Dermis blood vessel endothelial cell (primary cell): ENCODE measurements at regions not wholly inside any gene's neighbourhood (a gene's known extent, or its start where the extent isn't known, plus 50 kb on each side); places are given as distances from the start of the nearest gene placed in this dataset.
A peak's percentile ranks its signal among the peaks of the same experiment; 100 is the strongest.

Source experiments
- DNase-seq: peaks from one replicate; pipeline ENCODE4 v3.0.0; 2010

DNA sequence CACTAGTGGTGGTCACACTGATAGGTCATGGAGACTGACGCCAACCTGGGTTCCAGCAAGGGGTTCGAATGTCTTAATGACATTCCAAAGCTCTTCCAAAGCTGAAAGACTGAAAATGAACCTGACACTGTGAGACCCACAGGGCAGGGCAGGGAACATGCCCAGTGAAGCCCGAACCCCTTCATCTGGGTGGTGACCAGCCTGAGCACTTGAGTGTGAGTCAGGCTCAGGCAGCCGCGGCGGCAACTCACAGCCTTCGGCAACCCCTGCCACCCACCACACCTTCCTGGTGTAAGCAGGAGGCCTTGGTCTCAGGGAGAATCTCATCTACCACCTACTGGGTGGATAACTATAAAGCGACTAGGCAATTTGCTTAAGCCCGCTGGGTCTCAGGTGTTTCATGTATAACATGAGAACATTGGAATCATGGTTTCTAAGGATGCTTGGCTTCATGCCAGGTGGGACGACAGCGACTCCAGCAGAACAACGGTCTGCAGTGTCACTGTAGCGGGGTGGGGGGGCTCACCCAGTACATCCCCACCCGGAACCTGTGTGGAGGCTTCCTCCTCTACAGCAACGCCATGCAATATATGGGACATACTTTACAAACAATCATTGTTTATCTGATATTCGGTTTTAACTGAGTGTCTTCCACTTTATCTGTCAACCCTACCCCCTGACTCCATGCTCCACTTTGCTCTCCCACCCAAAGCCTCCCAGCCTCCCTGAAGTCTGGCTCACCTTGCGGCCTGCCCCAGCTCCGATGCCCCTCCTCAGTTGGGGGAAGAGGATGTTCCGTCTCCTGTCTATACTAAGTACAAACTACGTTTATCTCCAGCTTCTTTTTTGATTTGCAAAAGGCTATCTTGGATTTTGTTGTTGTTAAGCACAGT lies 125.0 kb upstream of the MEF2A start:
- no peak for DNase-seq

GRCh38 chr15:99441444-99441800 lies 124.4 kb upstream of the MEF2A start:
- DNase-seq, result no peak

GRCh38 chr15:99441871-99442251 lies 123.9 kb upstream of the MEF2A start:
- no peak for DNase-seq

GRCh38 chr15:99442252-99442897 lies 123.4 kb upstream of the MEF2A start:
- DNase-seq, result peak; percentile 92

- no peak for DNase-seq
Measured at GRCh38 chr15:99443056-99443756, 122.6 kb upstream of the MEF2A start.

DNA sequence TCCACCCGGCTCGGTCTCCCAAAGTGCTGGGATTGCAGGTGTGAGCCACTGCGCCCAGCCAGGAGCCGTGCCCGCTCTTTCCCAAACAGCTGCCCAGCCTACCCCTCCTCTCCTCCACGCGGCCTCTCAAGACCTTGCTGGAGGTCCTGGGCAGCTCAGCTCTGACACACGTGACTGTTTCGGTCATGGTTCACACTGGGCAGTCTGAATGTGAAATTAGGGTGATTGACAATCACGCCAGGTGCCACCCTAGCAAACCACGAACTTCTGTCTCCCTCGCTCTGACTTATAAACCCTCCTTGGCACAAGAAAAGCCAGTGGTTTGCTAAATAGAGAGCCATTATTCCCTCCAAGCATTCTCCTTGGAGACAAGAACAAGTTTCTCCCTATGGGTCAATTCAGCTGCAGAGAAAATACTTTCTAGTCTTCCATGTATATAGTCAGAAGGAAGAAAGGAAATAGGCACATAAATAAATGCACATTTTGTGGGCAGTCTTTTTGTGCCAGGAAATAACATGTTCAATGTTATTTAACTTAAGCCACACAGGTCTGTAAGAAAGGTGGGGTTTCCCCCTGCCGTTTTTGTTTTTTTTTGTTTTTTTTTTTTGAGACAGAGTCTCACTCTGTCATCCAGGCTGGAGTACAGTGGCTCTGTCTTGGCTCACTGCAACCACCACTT lies 121.9 kb upstream of the MEF2A start:
- no peak for DNase-seq

- no peak for DNase-seq
Measured at GRCh38 chr15:99445272-99445850, 120.4 kb upstream of the MEF2A start.

GRCh38 chr15:99446565-99447496 lies 119.0 kb upstream of the MEF2A start:
- no peak for DNase-seq

GRCh38 chr15:99447497-99448371 lies 118.0 kb upstream of the MEF2A start:
- DNase-seq, result no peak

DNA sequence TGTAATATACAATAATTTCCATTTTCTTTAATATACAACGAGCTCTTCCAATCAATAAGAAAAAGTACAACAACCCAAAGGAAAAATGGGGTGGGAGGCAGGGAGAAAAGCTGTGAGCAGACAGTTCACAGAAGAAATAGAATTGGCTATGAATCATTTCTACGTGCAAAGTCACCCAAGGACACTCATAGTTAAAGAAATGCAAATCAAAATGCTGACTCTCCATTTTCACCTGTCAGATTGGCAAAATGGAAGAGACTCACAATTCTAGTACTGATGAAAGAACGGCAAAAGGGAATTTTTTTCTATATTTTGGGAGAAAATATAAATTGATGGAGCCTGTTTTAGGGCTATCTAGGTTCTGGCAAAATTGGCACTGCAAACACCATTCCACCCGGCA lies 116.3 kb upstream of the MEF2A start:
- DNase-seq, result no peak

- peak; percentile 88 for DNase-seq
Measured at GRCh38 chr15:99450896-99451358, 114.9 kb upstream of the MEF2A start.

GRCh38 chr15:99451484-99451883 lies 114.3 kb upstream of the MEF2A start:
- DNase-seq, result no peak

GRCh38 chr15:99452010-99452409 lies 113.8 kb upstream of the MEF2A start:
- DNase-seq, result no peak

GRCh38 chr15:99452728-99453636 lies 112.8 kb upstream of the MEF2A start:
- peak; percentile 66 for DNase-seq

GRCh38 chr15:99453637-99454030 lies 112.2 kb upstream of the MEF2A start:
- DNase-seq, result no peak

DNA sequence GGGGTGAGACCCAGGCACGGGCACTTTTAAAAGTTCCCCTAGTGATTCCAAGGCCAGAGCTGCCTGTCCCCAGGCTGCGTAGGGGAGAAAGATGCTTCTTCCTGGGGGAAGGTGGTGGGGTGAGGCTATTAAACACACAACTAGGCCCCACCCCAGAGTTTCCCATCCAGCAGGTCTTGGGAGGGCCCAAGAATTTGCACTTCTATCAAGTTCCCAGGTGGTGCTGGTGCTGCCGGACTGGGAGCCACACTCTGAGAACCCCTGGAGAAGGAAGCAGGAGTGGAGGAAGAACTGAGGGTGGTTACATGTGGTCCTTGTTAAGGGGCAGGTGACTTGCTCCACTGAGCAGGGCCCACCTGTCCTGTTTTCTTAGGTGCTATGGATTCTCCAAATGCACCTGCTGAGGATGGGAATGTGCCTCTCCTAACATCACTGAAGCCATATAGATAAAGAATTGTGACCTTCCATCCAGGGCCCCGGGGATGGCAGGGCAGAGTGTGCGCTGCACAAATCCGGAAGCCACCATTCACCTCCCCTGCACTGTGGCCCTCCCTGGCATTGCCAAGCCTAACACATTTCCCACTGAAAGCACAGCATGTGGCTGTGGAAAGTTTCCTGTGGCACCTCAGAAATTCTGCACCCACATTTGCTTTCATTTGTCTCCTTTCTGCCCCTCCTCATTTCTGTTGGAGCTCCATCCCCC lies 111.5 kb upstream of the MEF2A start:
- no peak for DNase-seq

DNA sequence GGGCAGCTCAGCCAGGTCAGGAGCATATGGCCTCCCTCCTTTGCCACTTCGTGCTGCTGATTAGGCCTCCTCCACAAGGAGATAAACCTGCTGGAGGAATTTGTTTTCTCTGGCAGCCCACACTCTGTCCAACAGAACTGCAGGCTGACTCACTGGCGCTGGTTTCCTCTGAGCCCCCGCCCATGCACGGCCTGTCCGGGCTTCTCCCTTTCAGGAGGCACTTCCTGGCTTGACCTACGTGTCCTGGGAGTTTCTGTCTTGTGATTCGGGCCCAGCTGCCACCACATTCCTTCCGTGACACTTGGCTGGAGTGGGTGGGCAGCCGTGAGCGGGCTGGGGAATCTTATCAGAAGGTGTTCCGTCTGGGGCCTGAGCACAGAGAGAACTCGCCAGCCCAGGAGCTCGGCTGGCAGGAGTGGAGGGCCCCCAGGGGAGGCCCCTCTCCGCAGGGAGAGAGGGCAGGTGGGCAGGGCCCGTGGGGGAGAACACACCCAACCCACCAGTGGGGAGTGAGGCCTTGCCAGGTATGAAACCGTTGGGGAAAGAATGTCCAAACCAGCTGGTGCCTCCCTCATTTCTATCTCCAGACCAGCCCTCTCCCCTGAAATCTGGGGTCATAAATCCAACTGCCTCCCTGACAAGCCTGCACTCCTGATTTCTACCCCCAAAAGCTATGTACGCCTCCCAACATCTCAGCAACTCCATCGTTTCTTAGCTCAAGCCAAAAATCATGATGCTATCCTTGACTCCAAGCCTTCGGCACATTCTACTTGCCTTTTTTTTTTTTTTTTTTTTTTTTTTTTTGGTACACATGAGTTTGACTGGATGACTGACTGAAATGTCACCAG lies 110.6 kb upstream of the MEF2A start:
- peak; percentile 97 for DNase-seq

- peak; percentile 27 for DNase-seq
Measured at GRCh38 chr15:99455789-99456160, 110.0 kb upstream of the MEF2A start.
